GM18508 (cell line): ENCODE measurements at regions not wholly inside any gene's neighbourhood (a gene's known extent, or its start where the extent isn't known, plus 50 kb on each side); places are given as distances from the start of the nearest gene placed in this dataset.

Source experiments
- ATAC-seq: cut with Tn5 transposase; IDR thresholded peaks from one replicate; pipeline ENCODE4 v1.9.1; 2021; ENCODE audit warnings: moderate number of reproducible peaks; ENCODE audit not compliant: insufficient read depth, unreplicated experiment

GRCh38 chr4:138426786-138427185, 184.6 kb upstream of the SLC7A11 start:
- no peak for ATAC-seq

- no peak for ATAC-seq
Measured at GRCh38 chr4:138420471-138420870, 178.3 kb upstream of the SLC7A11 start.

GRCh38 chr4:138414202-138414601, 172.1 kb upstream of the SLC7A11 start:
- no peak for ATAC-seq

DNA sequence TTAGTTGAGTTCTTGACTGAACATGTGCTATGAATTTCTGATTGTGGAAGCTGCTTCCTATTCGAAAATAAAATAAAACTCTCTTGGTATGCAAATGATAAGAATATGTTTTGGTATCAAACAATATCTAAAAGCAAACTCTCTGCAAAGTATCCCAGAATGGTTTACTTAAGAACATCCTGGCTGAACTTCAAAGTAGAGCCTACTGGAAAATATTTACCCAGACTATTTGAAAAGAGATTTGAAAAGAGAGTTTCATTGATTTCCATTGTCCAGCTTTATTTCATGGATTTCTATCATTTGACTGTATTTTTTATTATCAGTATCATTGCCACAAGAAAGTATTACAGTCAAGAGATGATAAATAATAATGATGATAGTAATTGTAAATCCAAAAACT, 171.1 kb upstream of the SLC7A11 start:
- no peak for ATAC-seq

DNA sequence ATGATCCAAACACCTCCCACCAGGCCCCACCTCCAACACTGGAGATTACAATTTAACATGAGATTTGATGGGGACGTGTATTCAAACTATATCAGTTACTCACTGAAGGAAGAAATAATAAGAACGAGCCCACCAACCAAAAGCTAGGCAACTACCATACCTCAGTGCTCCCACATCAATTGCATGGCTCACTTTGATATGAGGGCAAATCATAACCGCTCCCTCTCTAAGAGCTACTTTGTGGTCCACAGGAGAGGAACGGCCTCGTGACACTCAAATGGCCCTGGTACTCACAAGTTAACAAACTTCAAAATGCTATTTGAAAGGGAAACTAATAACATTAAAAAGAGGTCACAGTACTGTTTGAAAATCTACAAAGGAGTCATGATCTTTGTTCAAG, 170.7 kb upstream of the SLC7A11 start:
- no peak for ATAC-seq

GRCh38 chr4:138410266-138410665, 168.1 kb upstream of the SLC7A11 start:
- no peak for ATAC-seq

- no peak for ATAC-seq
Measured at GRCh38 chr4:138409670-138410069, 167.5 kb upstream of the SLC7A11 start.

DNA sequence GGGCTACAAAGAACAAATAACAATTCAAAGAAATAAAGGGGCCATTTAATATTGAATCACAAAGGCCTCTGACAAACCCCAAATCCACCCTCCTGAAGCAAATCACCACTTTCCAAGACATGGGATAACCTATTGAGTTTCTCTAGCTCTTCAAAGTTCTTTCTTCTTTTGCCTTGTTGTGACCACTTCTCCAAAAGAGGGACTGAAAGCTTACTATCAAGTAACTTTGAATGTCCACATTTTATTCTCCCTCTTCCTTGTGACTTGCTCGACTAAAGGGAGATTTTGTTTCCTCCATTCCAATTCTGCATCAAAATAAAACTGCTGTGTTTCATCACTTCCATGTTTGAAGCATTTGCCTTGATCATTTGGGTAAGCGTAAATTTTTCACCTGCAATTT, 166.6 kb upstream of the SLC7A11 start:
- ATAC-seq = no peak

- no peak for ATAC-seq
Measured at GRCh38 chr4:138407329-138407728, 165.2 kb upstream of the SLC7A11 start.

GRCh38 chr4:138406876-138407275, 164.7 kb upstream of the SLC7A11 start:
- no peak for ATAC-seq

DNA sequence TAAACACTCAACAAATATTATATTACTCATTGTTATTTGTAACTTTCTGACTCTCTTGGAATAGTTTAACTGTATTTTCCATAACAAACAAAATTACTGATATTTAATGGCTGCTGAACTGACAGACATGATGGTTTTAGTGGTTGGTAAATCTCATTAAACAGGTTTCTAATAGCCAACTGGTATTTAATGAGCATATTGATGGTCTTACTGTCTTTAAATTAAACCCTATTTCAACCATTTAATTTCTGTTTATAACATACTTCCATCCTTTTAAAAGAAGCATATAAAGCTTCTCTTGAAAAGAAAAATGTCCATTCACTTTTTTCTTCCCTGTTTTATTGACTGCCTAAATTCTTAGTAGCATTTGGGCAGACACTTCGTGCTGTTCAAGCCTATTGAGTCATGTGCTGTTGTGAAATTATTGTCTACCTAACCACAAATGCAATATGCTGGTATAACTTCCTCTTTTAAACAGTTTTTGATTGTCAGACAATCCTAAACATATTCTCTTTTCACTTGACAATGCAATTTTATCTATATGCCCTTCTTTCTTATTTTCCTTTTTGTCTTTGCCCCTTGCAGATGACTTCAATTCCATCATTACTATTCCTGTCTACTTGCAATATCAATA, 163.9 kb upstream of the SLC7A11 start:
- peak; percentile 85 for ATAC-seq

GRCh38 chr4:138405466-138405891, 163.3 kb upstream of the SLC7A11 start:
- ATAC-seq = peak; percentile 53

DNA sequence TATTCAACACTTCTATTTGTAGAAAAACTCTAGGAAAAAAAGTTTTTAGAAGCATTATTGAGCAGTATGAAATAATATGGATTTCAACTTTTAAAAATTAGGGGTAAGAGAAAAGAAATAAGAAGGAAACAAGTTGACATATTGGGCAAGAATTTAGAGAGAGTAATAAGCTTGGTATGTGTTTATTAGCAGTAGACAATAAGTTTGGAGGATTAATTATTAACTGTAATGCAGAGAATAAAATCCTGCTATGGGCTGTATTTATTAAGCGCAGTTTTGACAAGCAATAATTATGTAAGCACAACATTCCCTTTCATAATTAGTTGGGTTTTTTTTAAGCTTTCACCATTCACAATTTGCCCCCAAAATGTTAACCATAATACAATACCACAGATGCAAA, 162.7 kb upstream of the SLC7A11 start:
- ATAC-seq = no peak

- no peak for ATAC-seq
Measured at GRCh38 chr4:138404251-138404650, 162.1 kb upstream of the SLC7A11 start.

DNA sequence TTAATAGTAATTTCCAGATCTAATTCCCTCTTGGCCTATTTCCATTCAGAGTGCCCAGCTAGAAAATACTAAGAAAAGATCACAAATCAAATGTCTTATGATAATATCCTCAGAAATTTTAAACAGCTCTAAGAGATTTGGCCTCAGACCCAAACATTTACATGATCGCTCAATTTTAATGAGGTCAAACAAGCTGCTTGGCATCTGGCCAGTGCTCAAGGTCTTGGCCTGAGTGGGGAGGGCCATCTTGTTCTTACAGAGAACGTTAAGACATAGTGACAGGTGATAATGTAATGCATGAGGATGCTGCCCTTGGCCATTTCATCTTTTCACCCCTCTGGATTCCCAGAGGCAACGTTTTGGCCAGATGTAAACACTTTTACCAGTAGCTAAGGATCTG, 159.2 kb upstream of the SLC7A11 start:
- no peak for ATAC-seq

GRCh38 chr4:138400543-138400942, 158.4 kb upstream of the SLC7A11 start:
- ATAC-seq = no peak

DNA sequence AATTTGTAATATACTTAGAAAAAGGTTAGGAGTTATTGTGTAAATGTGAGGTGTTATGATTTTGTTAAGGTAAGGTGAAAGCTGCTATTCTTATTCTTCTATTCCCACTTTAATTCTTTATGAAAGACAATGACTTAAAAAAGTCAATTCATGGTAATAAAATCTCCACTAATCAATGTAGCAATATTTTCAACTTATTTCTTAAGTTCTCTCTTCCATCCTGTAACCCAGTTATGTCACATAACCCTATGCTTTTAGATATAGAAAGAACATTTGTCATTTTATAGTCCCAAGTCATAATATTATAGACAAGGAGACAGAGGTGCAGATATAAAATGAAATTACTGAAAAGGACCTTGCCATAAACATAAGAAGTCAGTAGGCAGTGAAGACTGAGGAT, 157.9 kb upstream of the SLC7A11 start:
- ATAC-seq = no peak

GRCh38 chr4:138399081-138399480, 156.9 kb upstream of the SLC7A11 start:
- ATAC-seq = no peak

DNA sequence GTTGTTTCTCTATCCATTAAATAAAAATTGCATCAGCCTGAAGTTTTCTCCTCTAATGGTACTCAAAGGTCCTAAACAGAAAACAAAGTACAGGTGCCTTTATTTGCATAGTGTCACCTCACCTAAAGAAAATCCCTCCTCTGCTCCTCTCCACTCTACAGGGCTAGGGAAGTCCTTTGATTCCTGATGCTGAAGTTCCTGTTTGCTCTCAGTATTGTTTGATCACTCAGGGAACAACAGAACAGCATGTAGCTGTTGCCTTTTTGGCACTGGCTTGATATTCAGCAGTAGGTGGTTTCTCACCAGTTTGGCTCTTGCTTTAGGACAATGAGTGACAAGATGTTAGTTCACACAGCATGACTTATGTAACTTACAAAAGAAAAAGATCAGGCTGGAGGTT, 156.2 kb upstream of the SLC7A11 start:
- no peak for ATAC-seq

DNA sequence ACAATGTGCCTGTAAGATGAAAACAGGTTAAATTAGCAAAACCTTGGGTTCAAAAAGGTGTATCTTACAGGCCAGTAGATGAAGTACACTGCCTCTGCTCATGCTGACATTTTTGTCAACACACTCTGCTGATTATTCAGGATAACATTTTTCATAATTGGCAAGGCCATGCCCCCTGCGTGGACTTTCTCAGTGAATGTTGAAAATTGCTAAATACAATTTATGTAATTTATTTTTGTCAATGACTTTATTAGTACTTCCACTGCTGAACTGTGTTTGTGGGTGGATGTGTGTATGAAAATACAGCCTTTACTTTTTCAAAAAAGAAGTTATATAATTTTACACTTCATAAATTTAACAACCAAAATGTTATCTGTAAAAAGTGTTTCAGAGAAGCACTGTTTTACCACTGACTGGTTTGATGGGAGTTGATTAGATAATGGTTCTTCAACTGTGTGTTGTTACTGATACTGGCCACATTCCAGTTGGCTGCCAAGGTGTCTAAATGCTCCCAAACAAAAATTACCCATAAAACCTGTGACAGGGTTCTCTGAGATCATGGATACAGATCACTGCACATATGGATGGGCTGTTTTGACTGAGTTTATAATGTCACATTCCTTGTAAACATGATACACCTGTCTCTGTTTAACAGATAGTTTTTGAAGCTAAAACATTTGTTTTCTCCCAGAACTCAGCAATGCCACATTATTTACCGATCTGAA, 151.9 kb upstream of the SLC7A11 start:
- no peak for ATAC-seq

GRCh38 chr4:138392751-138393308, 150.7 kb upstream of the SLC7A11 start:
- ATAC-seq = no peak
